Stimulated activated naive CD8-positive, alpha-beta T cell treated with anti-CD3 and anti-CD28 coated beads, Interleukin-15, Interleukin-2, amounts not matched to agents 100 U/mL and 50 U/mL, for 24 hours (primary cell): ENCODE measurements at regions not wholly inside any gene's neighbourhood (a gene's known extent, or its start where the extent isn't known, plus 50 kb on each side); places are given as distances from the start of the nearest gene placed in this dataset.
A peak's percentile ranks its signal among the peaks of the same experiment; 100 is the strongest.

Source experiments
- ATAC-seq: fragments of 150-1000 bp; cut with Tn5 transposase; one replicate; pipeline ENCODE4 v1.10.0; 2021
- DNase-seq: peaks from one replicate; pipeline ENCODE4 v3.0.0; 2021

DNA sequence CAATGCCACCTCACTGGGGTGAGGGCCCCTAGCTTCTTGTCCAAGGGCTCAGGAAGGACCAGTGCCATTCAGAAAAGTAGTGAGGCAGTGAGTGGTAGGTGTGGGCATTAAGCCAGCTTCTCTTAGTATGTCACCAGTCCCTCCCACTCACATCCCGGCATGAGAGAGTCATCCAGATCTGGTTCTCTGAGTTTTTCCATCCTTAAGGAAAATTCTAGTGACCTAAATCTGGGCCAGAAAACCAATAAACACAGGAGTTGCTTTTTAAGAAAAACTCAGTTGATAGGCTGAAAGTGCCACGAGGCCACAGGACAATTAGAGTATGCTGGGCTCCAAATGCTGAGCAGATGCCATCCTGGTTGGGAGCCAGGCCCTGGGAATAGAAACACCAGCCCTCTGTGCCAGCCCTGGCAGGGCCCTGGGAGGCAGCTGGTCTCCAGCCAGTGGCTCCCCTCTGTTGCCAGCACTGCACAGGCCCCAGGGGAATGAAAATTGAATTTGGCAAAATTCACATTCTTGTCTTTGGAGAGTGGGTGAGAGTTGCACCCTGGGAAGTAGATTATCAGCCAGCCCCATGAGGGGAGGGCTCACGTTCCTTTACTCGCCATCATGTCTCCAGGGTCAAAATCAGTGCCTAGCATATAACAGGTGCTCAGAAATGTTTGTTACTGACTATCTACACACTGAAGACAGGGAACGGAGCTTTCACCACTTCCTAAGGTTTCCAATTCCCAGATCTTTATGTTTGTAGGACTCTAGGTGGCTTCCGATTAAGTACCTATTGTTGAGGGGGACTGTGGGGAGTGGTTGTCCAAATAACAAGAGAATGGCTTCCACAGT is 52.8 kb downstream of the FAM43A start:
- ATAC-seq: no peak
- DNase-seq: no peak

DNA sequence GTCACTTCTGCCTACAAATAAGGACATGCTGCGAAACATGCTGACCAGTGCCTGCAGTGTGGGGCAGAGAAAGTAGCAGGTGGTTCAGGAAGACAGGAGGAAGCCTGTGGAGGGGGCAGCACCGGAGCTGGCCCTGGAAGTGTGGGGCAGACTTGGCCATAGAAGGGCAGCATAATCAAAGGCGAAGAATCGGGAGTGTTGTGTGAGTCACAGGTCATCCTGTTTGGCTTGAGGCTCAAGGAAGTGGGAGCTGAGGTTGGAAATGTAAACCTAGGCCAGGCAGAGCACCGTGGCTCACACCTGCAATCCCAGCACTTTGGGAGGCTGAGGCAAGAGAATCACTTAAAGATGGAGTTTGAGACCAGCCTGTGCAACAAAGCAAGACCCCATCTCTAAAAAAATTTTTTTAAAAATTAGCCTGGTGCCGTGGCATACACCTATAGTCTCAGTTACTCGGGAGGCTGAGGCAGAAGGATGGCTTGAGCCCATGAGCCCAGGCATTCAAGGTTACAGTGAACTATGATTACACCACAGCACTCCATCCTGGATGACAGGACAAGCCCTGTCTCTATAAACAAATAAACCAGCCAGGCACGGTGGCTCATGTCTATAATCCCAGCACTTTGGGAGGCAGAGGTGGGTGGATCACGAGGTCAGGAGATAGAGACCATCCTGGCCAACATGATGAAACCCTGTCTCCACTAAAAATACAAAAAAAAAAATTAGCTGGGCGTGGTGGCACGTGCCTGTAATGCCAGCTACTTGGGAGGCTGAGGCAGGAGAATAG is 54.0 kb downstream of the FAM43A start:
- no peak for DNase-seq
- ATAC-seq: no peak

DNA sequence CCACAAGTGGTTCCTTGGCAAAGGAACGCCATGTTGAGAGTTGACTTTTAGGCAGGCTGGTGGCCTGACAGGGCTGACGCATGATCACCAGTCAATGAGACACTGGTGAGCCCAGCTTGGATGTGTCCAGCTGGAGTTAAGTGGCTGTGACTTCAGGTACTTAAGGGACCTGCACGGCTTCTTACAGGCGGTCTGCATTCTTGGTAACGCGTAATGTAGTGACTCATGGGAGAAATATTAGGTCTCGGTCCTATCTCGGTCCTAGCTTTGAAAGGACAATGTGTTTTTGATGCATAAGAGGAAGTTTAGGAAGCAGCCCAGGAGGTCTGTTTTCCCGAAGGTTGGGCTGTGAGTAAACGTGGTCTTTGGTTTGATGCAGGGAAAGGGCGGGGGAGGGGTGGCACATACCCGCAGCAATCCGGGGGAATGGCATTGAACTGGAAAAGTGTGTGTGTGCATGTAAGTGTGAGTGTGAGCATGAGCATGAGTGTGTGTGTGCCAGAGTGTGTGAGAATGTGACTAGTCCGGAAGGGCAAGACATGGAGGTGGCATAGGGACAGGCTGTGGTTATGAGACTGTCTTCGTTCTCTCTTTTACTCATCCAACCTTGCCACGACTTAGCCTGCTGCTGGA is 55.3 kb downstream of the FAM43A start:
- DNase-seq: no peak

DNA sequence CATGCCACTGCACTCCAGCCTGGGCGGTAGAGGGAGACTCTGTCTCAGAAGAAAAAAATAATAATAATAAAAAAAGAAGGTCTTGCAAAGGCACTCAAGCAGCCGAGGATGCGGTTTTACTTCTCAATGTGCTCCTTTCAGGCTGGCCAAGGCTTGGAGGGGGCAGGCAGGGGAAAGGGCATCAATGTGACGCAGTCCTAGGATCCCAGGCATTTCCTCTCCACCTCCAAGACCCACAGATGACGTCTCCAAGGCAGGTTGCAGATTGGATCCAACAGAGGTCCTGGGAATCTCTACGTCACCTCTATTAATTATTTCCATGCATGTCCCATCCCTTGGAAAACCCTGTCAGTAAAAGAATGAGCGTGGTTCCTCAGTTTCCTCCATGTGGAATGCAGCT is 56.2 kb downstream of the FAM43A start:
- DNase-seq: no peak
- no peak for ATAC-seq

More for the DNA sequence above, 55.3 kb downstream of the FAM43A start:
- peak; percentile 50 for ATAC-seq

DNA sequence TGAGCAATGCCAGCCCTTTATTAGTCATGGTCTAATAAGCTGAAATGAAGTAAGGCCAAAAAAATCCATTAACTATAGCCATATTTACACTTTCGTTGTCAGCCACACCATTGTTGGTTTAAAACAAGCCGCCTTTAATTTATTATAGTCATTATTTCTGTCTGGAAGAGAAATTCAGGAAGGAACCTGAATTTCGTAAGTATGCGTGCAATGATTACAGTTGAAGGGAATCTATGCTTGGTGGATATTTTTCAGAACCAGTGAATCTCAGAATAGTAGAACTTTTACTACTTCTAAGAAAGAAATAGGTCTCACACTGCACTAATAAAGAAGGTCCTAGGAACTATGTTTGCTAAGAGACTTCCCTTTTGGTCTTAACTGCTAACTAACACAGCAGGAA is 59.1 kb downstream of the FAM43A start:
- ATAC-seq (no peak), DNase-seq (no peak)

DNA sequence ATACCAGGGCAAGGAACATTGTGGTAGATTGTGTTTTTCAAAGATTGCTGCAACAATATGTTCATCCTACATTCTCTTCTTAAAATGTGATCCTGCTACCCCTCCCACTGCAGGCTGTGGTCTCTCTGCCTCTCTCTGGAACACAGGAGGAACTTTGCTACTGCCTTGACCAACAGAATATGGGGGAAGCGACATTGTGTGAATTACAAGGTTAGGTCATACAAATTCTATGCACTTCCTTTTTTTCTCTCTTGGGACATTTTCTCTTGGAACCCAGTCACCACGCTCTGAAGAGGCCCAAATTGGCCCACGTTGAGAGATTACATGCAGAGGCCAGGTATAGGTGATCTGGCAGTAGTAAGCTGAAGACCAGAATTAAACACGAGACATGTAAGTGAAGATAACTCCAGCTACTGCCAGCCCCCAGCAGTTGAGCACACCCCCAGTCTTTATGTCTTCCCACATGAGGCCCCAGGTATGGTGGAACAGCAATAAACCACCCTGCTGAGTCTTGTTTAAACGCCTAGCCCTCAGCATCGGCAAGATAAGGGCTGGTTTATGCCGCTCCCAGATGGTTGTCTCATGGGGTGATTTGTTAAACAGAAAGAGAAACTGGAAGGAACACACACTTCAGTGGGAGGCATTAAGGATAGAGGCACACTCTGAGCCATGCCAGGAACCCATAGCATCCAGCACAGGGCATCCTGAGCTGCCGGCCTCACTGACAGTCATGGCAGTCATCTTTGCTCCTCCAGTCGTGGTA is 59.9 kb downstream of the FAM43A start:
- ATAC-seq: no peak
- DNase-seq: no peak

DNA sequence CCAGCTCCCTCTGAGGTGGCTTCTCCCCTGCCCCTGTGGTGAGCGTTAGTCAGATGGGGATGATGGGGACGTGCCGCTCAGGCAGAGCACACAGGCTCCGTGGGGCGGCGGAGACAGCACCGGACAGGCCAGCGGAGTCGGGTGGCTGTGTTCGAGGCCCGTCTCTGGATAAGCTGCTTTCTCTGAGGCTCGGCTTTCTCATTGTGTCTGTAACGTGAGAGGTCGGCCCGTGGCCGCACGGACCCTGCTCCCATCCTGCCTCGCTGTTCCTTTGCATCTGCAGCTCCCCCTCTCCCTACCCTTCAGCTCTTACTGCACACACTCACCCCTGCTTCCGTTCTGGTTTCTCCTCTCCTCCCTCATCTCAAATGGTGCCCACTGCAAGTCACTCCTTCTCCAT is 62.5 kb downstream of the FAM43A start:
- DNase-seq: no peak
- ATAC-seq: no peak

DNA sequence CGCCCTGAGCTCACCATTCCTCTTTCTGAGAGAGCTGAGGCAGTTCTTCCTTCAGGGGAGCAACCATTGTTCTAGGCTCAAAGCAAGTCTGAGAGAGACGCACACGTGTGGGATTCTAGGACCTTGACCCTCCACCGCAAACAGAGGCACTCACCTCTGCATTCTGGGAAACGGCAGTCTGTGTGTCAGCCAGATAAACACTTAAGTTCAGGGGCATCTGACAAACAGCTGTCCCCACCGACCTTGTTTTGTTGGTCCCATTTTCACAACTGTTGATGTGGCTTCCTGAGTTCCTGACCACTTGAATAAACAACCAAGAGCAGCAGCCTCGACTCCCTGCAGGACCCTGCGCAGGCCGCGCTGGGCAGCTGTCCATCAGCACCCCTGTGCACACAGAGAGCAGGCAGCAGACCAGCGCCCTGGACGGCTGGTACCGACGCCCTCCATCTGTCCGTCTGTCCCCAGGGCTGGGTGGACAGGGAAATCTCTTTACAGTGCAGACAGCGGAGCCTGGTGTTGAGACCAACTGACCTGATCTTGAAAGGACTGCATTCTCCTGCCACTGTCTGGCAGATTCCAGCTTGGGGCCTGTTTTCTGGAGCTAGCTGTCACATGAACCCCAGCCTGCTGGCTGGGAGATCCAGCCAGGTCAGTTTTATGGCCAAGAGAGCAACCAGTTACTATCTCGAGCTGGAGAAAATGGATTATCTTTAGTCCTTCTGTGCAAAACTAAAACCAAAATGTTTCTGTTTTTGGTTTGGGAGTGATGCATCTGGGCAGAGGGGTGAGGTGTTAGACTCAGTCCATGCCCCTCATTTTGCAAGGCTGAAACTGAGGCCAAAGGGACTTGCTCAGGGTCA is 64.2 kb downstream of the FAM43A start:
- ATAC-seq (no peak), DNase-seq (no peak)

DNA sequence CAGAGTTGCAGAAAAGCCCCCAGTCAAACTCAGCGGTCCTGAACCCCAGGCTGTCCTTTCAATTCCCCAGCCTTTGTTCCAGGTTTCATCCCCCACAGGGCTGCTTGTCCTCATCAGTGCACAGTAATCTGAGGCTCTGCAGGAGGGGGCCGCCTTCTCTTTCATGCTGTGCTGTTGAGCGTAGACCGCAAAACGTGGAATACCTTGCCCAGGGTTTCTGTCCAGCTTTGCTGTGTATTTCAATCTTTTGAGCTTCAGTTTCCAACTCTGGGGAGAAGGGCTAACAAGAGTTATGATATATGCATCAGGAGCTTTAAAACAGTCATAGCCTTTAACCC is 64.8 kb downstream of the FAM43A start:
- no peak for ATAC-seq
- DNase-seq: no peak

DNA sequence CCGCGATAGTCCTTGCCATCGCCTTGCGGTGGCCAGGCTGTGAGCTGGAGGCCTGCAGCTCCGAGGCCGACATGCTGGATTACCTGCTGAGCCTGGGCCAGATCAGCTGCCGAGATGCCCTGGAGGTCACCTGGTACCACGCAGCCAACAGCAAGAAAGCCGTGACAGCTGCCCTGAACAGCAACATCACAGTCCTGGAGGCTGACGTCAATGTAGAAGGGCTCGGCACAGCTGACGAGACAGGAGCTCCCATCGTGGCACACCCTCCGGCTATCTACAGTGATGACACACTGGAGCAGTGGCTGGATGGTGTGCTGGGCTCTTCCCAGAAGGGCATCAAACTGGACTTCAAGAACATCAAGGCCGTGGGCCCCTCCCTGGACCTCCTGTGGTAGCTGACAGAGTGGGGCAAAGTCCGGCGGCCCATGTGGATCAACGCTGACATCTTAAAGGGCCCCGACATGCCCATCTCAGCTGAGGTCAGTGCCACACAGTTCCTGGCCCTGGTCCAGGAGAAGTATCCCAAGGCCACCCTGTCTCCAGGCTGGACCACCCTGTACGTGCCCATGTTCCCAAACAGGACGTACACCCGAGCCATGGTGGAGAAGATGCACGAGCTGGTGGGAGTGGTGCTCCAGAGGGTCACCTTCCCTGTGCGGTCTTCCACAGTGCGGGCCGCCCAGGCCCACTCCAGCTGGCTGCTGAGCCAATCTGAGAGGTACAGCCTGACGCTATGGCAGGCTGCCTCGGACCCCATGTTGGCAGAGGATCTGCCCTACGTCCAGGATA is 70.2 kb downstream of the FAM43A start:
- no peak for DNase-seq
- ATAC-seq: no peak

DNA sequence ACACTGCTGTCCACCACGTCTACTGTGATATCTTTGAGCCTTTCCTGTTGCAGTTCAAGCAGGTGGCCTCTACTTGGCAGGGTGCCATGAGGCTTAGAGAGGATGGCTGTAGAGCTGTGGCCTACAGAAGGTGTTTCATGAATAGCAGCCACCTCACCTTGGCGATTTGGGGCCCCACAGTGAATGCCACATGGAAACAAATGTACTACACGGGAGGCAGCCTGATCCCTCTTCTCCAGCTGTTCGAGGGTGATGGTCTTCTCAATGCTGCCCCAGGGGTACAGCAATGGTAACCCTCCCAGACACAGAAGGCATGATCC is 70.7 kb downstream of the FAM43A start:
- ATAC-seq: no peak
- no peak for DNase-seq

DNA sequence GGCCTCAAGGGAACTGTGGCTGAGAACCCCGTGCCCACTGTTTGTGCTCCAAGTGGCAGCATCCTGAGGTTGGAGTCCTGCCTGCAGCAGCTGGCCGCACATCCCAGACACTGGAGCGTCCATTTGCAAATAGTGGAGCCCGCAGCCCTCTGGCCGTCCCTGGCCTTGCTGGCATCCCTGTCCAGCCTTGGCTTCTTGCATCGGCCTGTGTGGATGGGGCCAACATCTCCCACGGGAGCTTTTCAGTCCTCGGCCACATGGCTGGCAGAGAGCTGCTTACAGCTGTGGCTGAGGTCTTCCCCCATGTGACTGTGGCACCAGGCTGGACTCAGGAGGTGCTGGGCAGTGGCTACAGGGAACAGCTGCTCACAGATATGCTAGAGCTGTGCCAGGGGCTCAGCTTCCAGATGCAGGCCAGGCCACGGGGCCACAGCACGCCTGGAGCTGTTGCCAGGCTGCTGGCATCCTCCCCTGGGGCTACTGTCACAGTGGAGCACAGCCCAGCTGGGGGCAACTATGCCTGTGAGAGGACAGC is 71.2 kb downstream of the FAM43A start:
- no peak for ATAC-seq
- no peak for DNase-seq

DNA sequence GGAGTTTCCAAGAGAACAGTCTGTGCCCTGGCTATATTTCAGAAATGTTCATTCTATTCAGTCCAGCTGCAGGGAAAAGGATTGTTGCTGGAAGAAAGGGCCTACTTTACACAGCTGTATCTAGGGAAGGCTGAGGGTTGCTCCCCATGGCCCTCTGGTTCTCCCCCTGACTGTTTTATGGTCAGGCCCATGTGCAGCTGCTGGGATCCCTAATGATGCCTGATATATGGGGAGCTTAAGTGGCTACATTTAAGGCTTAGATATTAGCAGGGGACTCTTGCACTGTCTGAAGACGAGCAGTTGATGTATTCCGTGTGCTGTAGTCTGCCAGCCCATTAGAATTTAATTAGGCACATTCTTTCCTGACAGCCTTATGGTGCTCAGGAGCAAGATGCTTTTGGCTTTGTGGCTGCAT is 72.0 kb downstream of the FAM43A start:
- ATAC-seq: no peak

DNA sequence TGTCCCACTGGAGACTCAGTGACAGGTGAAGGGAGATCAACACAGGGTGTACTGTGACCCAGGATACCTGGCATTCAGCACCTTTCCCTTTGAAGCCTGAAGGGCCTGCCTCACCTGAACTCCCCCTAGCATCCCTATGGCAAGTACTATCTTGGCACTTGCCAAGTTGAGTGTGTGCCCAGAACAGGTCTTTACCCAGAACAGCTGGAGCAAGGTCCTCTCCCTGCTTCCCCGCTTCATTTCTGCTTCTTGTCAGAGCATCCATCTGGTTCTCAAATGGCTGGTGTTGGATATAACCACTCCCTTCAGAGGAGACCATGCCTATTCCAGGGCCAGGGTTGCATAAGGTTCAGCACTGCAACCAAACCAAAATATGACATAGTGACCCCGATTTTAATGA is 73.0 kb downstream of the FAM43A start:
- ATAC-seq (no peak), DNase-seq (no peak)

More for the DNA sequence above, 72.0 kb downstream of the FAM43A start:
- no peak for DNase-seq

DNA sequence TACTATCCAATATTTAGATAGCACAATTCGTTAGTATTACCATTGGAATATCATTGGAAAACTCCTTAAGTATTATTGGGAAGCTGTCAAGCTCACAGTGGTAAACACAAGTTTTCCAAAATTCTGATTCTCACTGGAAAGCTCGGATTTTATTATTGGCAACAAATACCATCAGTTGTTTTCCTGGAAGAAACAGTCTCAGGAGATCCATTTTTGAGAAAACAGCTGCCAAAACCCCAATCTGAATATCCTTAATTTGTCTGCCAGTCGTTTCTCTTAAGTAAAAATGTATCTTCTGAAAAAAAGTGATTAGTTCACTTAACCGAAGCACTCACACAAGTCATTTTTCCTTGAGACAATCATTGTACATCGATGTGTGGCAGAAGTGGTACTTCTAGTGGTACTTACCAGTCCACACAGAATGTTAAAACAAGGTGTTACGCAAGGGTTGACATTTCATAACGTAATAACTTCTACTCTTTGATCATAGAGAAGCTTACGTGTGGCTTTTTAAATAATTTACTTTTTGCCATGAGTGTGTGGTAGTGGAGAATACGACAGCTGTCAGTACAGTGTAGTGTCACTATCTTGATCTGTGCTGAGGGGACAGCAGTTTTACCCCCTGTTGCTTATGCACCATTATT is 74.9 kb downstream of the FAM43A start:
- DNase-seq (no peak), ATAC-seq (no peak)

DNA sequence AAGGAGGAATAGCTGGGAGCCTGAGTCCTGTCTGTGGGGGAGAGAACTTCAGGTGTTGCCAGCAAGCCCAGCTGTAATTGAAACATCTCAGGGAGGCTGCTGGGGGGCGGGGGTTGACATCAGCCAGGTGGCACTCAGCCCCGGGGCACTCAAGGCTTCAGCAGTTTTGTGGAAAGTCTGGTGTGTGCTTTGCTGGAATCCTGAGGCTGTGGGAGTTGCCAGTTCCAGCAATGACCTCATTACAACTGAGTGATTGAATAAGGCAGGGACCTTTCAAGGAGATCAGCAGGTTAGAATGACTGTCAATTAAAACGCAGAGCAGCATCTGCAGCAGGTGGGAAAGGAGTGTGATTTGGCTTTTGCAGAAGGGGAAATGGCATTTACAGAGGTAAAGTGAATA is 75.7 kb downstream of the FAM43A start:
- ATAC-seq (no peak), DNase-seq (no peak)

DNA sequence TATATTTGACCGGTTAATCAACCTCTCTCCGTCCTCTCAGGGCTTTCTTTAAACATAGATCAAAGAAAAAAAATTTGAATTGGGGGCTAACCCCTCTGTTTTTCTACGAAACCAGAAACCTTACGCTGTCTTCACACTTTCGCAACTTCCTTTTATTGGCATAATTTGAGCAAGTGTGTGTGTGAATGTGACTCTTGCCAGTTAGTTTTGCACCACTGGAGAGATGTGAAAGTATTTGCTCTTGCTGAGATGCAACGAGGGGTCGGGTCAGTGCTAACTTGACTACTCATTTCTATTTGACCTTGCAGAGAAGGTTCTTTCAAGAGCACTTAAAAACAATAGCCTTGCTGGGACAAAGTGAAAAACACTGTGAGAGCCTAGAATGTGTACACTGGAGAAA is 81.2 kb downstream of the FAM43A start:
- no peak for ATAC-seq

DNA sequence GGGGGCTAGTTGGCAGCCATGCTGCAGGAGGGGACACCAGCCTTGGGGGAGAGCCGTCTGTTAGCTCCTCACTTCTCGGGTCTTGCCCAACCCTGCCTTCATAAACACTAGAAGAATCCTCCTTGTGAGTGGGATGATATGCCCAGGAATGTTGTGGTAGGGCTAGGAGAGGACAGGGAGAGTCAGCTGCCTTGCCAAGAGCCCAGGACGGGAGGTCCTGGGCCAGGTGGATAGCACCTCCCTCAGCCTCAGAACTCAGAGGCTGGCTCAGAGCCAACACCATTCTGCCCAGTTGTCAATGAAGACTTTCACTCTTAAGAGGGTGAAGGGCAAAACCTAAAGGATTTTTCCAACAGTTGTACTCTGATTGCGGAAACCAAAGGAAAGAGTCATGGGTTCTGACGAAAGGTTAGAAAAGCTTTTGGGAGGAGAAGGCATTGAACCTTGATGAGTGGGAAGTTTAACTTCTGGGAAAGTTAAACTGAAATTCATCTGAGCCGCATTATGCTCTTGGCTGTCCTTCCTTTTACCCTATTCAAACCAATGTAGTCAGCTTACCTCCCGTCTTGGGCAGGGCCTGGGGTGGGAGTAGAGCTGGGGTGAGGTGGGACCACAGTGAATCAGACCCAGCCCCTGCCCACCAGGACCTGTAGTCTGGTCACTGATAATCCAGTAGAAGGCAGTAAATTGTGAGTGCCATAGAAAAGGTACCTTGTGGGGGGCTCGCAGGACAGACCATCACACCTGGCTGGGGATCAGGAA is 81.9 kb downstream of the FAM43A start:
- no peak for ATAC-seq
- no peak for DNase-seq

More for the DNA sequence above, 81.2 kb downstream of the FAM43A start:
- no peak for DNase-seq

DNA sequence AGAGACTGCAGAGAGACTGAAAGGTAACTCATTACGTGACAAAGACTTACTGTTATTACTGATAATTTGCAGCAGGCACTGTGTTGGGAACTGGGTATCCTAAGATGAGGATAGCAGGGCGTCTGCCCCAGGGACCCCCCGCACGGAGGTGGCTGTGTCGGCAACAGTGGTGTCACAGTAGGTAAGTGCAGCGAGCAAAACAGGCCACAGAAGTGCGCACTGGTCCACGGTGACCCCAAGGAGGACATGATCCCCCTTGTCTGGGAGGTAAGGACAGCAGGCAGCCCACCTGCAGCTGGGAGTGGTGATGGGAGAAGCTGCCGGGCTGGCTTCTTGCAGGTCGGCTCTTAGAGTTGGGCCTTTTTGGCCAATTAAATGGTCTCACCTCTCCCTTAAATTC is 82.9 kb downstream of the FAM43A start:
- no peak for ATAC-seq
- no peak for DNase-seq
